CD4-positive, alpha-beta T cell (primary cell): ENCODE measurements at regions not wholly inside any gene's neighbourhood (a gene's known extent, or its start where the extent isn't known, plus 50 kb on each side); places are given as distances from the start of the nearest gene placed in this dataset.

Experiments
- ATAC-seq: fragments of 200-7000 bp; cut with Tn5 transposase; one replicate; pipeline ENCODE4 v1.10.0; 2022; ENCODE audit warnings: mild to moderate bottlenecking; ENCODE audit not compliant: poor library complexity
- CTCF ChIA-PET: fragments of 350-600 bp; sonication (Branson Sonifier 250); formaldehyde crosslinking; loops from one replicate; lab custom pipeline; 2021; ENCODE audit warnings: antibody characterized with exemption, inconsistent platforms; lab: Charles Lee
- POLR2A ChIA-PET: fragments of 350-600 bp; sonication (Branson Sonifier 250); formaldehyde crosslinking; loops from one replicate; lab custom pipeline; 2021; ENCODE audit warnings: antibody characterized with exemption, inconsistent platforms; lab: Charles Lee
- DNase-seq, 14 experiments: peaks; one replicate each; pipeline ENCODE4 v3.0.0-alpha.2; 2013 to 2020; ENCODE audit warnings: mixed read lengths in 2 of 14
- H3K27ac ChIP-seq, 2 donors: one replicate each; pipeline versions ENCODE4 v1.5.1 to v1.7.0; 2013; ENCODE audit warnings: low read length in 2 of 2, low read depth in 1 of 2, mild to moderate bottlenecking in 1 of 2
- H3K27me3 ChIP-seq, 2 experiments: 1 replicate in 1 of 2; 2 replicates in 1 of 2; pipeline versions ENCODE4 v1.6.1 to v1.7.0; 2013; ENCODE audit warnings: low read length in 2 of 2, control low read depth in 1 of 2, mild to moderate bottlenecking in 1 of 2, moderate library complexity in 1 of 2; ENCODE audit not compliant: insufficient read depth in 2 of 2, control insufficient read depth in 1 of 2
- H3K36me3 ChIP-seq: one replicate; pipeline ENCODE4 v1.6.1; 2013; ENCODE audit warnings: low read length, control low read depth; ENCODE audit not compliant: insufficient read depth
- H3K4me1 ChIP-seq: one replicate; pipeline ENCODE4 v1.6.1; 2013; ENCODE audit warnings: low read length, control low read depth; ENCODE audit not compliant: insufficient read depth
- H3K4me3 ChIP-seq: one replicate; pipeline ENCODE4 v1.5.1; 2013; ENCODE audit warnings: mild to moderate bottlenecking, low read length, moderate library complexity
- H3K9me3 ChIP-seq, 2 experiments: 1 replicate in 1 of 2; 2 replicates in 1 of 2; pipeline versions ENCODE4 v1.6.1 to v1.7.0; 2013; ENCODE audit warnings: low read length in 2 of 2, mild to moderate bottlenecking in 2 of 2, control low read depth in 1 of 2, moderate library complexity in 1 of 2; ENCODE audit not compliant: control insufficient read depth in 1 of 2, insufficient read depth in 1 of 2
- H3K27ac Mint-ChIP-seq: one replicate; pipeline ENCODE4 v1.8.0; 2020; ENCODE audit warnings: mixed read lengths
- H3K27me3 Mint-ChIP-seq: one replicate; pipeline ENCODE4 v1.8.0; 2021; ENCODE audit warnings: mixed read lengths
- H3K36me3 Mint-ChIP-seq: one replicate; pipeline ENCODE4 v1.8.0; 2021; ENCODE audit warnings: low read depth, mixed read lengths
- H3K4me1 Mint-ChIP-seq: one replicate; pipeline ENCODE4 v1.8.0; 2021; ENCODE audit warnings: low read depth, mixed read lengths
- H3K4me3 Mint-ChIP-seq: one replicate; pipeline ENCODE4 v1.8.0; 2020; ENCODE audit warnings: mild to moderate bottlenecking, mixed read lengths
- H3K9me3 Mint-ChIP-seq: one replicate; pipeline ENCODE4 v1.8.0; 2020; ENCODE audit warnings: mixed read lengths
- intact Hi-C, 2 experiments: fragments of 100-400 bp; cut with DNase I in 1 of 2; cut with micrococcal nuclease in 1 of 2; formaldehyde crosslinking; loops; one replicate each; pipeline versions ENCODE4 v1.15.1 to v1.9.0; 2023 to 2025; cut with DNase I, micrococcal nuclease
- TF ChIP-seq, protein P1 (sequence below): fragments of 200-600 bp; IDR thresholded peaks from one replicate; pipeline ENCODE4 v1.8.0; 2022; ENCODE audit warnings: antibody characterized with exemption, mild to moderate bottlenecking

- ATAC-seq (no peak), DNase-seq (no peak)
- no peak overlapping the region for H3K4me3 Mint-ChIP-seq
- H3K9me3 Mint-ChIP-seq: peaks cover 7% of the 10 kb centered on the region
- H3K36me3 Mint-ChIP-seq: no peaks in the 10 kb centered on the region
- H3K4me1 Mint-ChIP-seq: no peaks in the 10 kb centered on the region
- Histone ChIP-seq H3K4me1 (no peaks in the 10 kb centered on the region), H3K27me3 (no peaks in the 10 kb centered on the region), H3K27ac (no peak overlapping the region), H3K9me3 (no peaks in the 10 kb centered on the region), H3K36me3 (no peaks in the 10 kb centered on the region), H3K4me3 (no peak overlapping the region)
- POLR2A ChIA-PET: no interaction called here
- TF ChIP-seq, protein P1, sequence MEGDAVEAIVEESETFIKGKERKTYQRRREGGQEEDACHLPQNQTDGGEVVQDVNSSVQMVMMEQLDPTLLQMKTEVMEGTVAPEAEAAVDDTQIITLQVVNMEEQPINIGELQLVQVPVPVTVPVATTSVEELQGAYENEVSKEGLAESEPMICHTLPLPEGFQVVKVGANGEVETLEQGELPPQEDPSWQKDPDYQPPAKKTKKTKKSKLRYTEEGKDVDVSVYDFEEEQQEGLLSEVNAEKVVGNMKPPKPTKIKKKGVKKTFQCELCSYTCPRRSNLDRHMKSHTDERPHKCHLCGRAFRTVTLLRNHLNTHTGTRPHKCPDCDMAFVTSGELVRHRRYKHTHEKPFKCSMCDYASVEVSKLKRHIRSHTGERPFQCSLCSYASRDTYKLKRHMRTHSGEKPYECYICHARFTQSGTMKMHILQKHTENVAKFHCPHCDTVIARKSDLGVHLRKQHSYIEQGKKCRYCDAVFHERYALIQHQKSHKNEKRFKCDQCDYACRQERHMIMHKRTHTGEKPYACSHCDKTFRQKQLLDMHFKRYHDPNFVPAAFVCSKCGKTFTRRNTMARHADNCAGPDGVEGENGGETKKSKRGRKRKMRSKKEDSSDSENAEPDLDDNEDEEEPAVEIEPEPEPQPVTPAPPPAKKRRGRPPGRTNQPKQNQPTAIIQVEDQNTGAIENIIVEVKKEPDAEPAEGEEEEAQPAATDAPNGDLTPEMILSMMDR: no peak
- no peaks in the 10 kb centered on the region for H3K27me3 Mint-ChIP-seq
- no peak overlapping the region for H3K27ac Mint-ChIP-seq
- intact Hi-C loops: no loop called here
- CTCF ChIA-PET: no interaction called here
Measured at GRCh38 chr3:181086011-181086410, 96.5 kb upstream of the DNAJC19 start.

DNA sequence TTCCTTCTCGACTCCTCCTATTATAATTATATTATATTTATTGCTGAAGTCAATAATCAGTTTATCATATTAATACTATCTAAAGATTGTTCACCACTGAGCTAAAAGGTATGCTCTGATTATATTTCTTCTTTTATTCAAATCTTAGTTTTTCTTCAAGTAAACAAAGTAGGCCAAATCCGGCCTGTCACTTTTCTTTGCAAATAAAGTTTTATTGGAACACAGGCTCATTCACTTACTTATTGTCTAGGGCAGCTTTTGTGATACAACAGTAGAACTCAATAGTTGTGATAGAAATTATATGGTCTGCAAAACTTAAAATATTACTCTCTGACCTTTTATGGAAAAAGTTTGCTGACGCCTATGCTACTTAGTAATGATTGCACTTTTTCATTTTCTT lies 92.4 kb upstream of the DNAJC19 start:
- DNase-seq (no peak), ATAC-seq (no peak)
- H3K27me3 ChIP-seq: no peaks in the 10 kb centered on the region
- TF ChIP-seq, protein P1: no peak
- intact Hi-C loops: no loop called here
- H3K4me1 ChIP-seq: no peaks in the 10 kb centered on the region
- POLR2A ChIA-PET: no interaction called here
- no peaks in the 10 kb centered on the region for H3K36me3 Mint-ChIP-seq
- no peaks in the 10 kb centered on the region for H3K9me3 ChIP-seq
- H3K4me3 Mint-ChIP-seq: no peak overlapping the region
- H3K27me3 Mint-ChIP-seq: no peaks in the 10 kb centered on the region
- CTCF ChIA-PET: no interaction called here
- H3K27ac Mint-ChIP-seq: no peak overlapping the region
- H3K9me3 Mint-ChIP-seq: no peaks in the 10 kb centered on the region
- no peak overlapping the region for H3K27ac ChIP-seq
- no peak overlapping the region for H3K4me3 ChIP-seq
- H3K36me3 ChIP-seq: no peaks in the 10 kb centered on the region
- H3K4me1 Mint-ChIP-seq: no peaks in the 10 kb centered on the region

DNA sequence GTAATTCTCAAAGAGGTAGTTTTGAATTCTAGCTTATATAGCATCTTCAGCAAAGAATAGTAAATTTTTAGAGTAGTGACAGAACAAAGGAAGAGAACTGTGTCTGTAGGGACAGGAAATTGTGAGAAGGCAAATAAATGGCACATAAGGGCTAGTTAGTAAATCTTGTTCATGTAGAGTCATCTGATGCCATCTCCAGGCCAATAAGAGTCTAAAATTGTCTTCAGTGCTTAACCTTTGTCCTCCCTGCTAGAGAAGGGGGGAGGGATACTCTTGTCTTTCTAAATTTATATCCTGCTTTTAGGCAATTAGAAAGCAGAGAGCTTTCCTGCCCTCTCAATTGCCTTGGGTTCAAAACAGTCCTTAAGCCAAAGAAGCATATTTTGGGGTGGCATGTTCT lies 87.0 kb upstream of the DNAJC19 start:
- H3K27me3 Mint-ChIP-seq: no peaks in the 10 kb centered on the region
- no peaks in the 10 kb centered on the region for H3K4me1 Mint-ChIP-seq
- Histone ChIP-seq H3K4me1 (no peaks in the 10 kb centered on the region), H3K4me3 (no peak overlapping the region), H3K9me3 (peaks cover 0 to 4% of the 10 kb centered on the region in 2 experiments), H3K36me3 (no peaks in the 10 kb centered on the region), H3K27me3 (no peaks in the 10 kb centered on the region), H3K27ac (no peak overlapping the region)
- peaks cover 15% of the 10 kb centered on the region for H3K9me3 Mint-ChIP-seq
- H3K27ac Mint-ChIP-seq: no peak overlapping the region
- no peaks in the 10 kb centered on the region for H3K36me3 Mint-ChIP-seq
- no peak for ATAC-seq
- DNase-seq: no peak
- TF ChIP-seq, protein P1: no peak
- H3K4me3 Mint-ChIP-seq: no peak overlapping the region
- ChIA-PET POLR2A (no interaction called here), CTCF (no interaction called here)
- intact Hi-C loops: no loop called here
